ENCODE measurements at regions not wholly inside any gene's neighbourhood (a gene's known extent, or its start where the extent isn't known, plus 50 kb on each side); places are given as distances from the start of the nearest gene placed in this dataset.

DNA sequence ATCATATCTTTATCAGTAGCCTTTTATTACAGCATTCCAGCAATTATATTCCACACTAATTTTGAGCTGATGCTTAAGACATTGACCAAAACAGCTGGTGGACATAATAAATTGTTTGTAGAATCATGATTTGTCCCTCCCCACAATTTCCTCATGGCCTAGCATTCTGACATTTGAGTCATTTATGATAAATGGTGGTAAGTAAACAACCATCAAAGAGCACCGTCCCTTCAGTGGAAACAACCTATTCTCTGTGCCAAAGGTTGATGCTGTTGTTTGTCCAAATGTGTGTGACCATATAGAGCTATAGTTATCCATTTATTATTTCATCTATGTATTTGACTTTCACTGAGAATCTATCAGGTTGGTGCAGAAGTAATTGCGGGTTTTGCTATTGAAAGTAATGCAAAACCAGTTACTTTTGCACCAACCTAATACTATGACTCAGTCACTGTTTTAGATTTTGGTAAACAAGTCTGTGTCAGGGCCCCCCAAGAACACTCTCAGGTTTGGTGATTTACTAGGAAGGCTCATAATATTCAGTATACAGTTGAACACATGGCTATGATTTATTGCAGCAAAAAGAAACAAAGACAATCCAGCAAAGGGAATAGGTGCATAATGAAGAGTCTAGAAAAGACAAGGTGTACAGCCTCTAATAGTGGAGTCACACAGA is 608.7 kb upstream of the REG3G start:
- TF ChIP-seq POLR2A (IDR thresholded peaks at IDR 0.05), result no peak
- TF ChIP-seq, protein P1, sequence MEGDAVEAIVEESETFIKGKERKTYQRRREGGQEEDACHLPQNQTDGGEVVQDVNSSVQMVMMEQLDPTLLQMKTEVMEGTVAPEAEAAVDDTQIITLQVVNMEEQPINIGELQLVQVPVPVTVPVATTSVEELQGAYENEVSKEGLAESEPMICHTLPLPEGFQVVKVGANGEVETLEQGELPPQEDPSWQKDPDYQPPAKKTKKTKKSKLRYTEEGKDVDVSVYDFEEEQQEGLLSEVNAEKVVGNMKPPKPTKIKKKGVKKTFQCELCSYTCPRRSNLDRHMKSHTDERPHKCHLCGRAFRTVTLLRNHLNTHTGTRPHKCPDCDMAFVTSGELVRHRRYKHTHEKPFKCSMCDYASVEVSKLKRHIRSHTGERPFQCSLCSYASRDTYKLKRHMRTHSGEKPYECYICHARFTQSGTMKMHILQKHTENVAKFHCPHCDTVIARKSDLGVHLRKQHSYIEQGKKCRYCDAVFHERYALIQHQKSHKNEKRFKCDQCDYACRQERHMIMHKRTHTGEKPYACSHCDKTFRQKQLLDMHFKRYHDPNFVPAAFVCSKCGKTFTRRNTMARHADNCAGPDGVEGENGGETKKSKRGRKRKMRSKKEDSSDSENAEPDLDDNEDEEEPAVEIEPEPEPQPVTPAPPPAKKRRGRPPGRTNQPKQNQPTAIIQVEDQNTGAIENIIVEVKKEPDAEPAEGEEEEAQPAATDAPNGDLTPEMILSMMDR (IDR thresholded peaks at IDR 0.05 in 4 of 5, conservative IDR thresholded peaks at IDR 0.05 in 1 of 5), result no peak
